ENCODE measurements at regions not wholly inside any gene's neighbourhood (a gene's known extent, or its start where the extent isn't known, plus 50 kb on each side); places are given as distances from the start of the nearest gene placed in this dataset.

DNA sequence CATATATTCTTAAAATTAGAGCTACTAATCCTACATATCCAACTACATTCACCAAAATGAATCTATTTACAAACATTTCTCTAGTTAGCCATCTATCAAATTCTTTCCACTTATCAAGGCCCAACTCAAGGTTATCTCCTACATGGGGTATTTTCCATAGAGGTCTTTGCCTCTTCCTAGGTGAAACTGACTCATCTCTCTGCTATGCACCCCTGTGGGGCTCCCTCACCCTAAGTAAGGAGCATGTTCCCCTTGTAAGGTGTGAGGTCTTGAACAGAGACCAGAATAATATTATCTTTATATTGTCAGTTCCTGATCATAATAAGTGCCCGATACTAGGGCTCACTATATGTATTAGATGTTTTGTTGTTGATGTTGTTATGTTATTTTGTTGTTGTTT is 74.6 kb upstream of the TSC22D2 start:
- intact Hi-C loops (cut with DNase I; ENCODE audit: low total_unique reads): no loop called here
- Histone ChIP-seq H3K4me3 (no peak overlapping the region), H3K36me3 (no peaks in the 10 kb centered on the region), H3K4me1 (peaks cover 0 to 8% (median 0%) of the 10 kb centered on the region in 4 donors), H3K9me3 (no peaks in the 10 kb centered on the region), H3K27me3 (no peaks in the 10 kb centered on the region), H3K27ac (no peak overlapping the region)
- no peak for DNase-seq
- TF ChIP-seq, protein P1, sequence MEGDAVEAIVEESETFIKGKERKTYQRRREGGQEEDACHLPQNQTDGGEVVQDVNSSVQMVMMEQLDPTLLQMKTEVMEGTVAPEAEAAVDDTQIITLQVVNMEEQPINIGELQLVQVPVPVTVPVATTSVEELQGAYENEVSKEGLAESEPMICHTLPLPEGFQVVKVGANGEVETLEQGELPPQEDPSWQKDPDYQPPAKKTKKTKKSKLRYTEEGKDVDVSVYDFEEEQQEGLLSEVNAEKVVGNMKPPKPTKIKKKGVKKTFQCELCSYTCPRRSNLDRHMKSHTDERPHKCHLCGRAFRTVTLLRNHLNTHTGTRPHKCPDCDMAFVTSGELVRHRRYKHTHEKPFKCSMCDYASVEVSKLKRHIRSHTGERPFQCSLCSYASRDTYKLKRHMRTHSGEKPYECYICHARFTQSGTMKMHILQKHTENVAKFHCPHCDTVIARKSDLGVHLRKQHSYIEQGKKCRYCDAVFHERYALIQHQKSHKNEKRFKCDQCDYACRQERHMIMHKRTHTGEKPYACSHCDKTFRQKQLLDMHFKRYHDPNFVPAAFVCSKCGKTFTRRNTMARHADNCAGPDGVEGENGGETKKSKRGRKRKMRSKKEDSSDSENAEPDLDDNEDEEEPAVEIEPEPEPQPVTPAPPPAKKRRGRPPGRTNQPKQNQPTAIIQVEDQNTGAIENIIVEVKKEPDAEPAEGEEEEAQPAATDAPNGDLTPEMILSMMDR (IDR thresholded peaks at IDR 0.05): no peak

- no peak overlapping the region for H3K27ac ChIP-seq
- intact Hi-C loops (cut with DNase I; ENCODE audit: low total_unique reads): no loop called here
- H3K4me1 ChIP-seq: peaks cover 0 to 8% (median 0%) of the 10 kb centered on the region in 4 donors
- no peaks in the 10 kb centered on the region for H3K9me3 ChIP-seq
- DNase-seq: no peak
- no peaks in the 10 kb centered on the region for H3K27me3 ChIP-seq
- TF ChIP-seq, protein P1 (IDR thresholded peaks at IDR 0.05): no peak
- H3K36me3 ChIP-seq: no peaks in the 10 kb centered on the region
- H3K4me3 ChIP-seq: no peak overlapping the region
These were observed 76.0 kb upstream of the TSC22D2 start for GRCh38 chr3:150331978-150332568.

- DNase-seq: no peak
- Histone ChIP-seq H3K4me1 (peaks cover 0 to 8% (median 0%) of the 10 kb centered on the region in 4 donors), H3K9me3 (no peaks in the 10 kb centered on the region), H3K4me3 (no peak overlapping the region), H3K27ac (no peak overlapping the region), H3K36me3 (no peaks in the 10 kb centered on the region), H3K27me3 (no peaks in the 10 kb centered on the region)
- TF ChIP-seq, protein P1 (IDR thresholded peaks at IDR 0.05): no peak
- intact Hi-C loops (cut with DNase I; ENCODE audit: low total_unique reads): no loop called here
These were observed 77.2 kb upstream of the TSC22D2 start for GRCh38 chr3:150330872-150331271.

DNA sequence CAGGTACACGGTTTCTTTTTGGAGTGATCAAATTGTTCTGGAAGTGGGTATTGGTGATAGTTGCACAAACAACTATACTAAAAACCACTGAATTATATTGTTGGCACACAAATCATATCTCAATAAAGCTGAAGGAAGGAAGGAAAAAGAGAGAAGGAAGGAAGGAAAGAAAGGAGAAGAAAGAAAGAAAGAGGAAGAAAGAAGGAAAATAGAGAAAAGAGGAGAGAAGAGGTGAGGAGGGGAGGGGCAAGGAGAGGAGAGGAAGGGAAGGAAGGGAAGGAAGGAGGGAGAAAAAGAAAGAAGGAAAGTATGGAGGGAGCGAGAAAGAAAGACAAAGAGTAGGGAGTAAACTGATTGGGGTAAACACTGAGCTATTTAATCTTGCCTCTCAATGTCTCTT is 77.9 kb upstream of the TSC22D2 start:
- Histone ChIP-seq H3K9me3 (no peaks in the 10 kb centered on the region), H3K36me3 (no peaks in the 10 kb centered on the region), H3K27ac (no peak overlapping the region), H3K4me1 (peaks cover 0 to 8% (median 0%) of the 10 kb centered on the region in 4 donors), H3K27me3 (no peaks in the 10 kb centered on the region), H3K4me3 (no peak overlapping the region)
- DNase-seq: no peak
- TF ChIP-seq, protein P1 (IDR thresholded peaks at IDR 0.05): no peak
- intact Hi-C loops (cut with DNase I; ENCODE audit: low total_unique reads): no loop called here

- TF ChIP-seq, protein P1 (IDR thresholded peaks at IDR 0.05): no peak
- no peaks in the 10 kb centered on the region for H3K9me3 ChIP-seq
- H3K27ac ChIP-seq: no peak overlapping the region
- no peak for DNase-seq
- peaks cover 0 to 8% (median 0%) of the 10 kb centered on the region in 4 donors for H3K4me1 ChIP-seq
- intact Hi-C loops (cut with DNase I; ENCODE audit: low total_unique reads): no loop called here
- no peaks in the 10 kb centered on the region for H3K27me3 ChIP-seq
- no peaks in the 10 kb centered on the region for H3K36me3 ChIP-seq
- H3K4me3 ChIP-seq: no peak overlapping the region
These were observed 78.7 kb upstream of the TSC22D2 start for GRCh38 chr3:150329408-150329807.

DNA sequence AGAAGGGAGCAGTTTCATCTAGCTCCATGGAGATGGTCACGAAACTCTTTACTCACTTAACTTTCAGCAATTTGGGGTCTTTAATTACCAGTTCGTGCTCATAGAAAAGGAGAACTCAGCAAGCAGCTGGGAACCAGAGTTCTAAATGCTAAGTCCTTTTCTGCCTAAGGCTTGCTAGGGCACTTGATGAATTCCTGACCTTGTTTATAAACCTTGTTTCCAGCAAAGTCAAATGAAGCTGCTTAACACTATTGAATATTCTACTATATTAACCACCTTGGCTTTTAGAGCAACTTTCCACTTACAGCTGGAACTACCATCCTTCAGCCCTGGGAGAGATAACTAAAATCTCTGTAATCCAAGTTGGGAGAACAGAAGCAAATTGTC is 79.5 kb upstream of the TSC22D2 start:
- intact Hi-C loops (cut with DNase I; ENCODE audit: low total_unique reads): no loop called here

More for the DNA sequence above, 79.5 kb upstream of the TSC22D2 start:
- DNase-seq: no peak
- no peaks in the 10 kb centered on the region for H3K27me3 ChIP-seq
- H3K9me3 ChIP-seq: no peaks in the 10 kb centered on the region
- H3K27ac ChIP-seq: no peak overlapping the region
- no peak overlapping the region for H3K4me3 ChIP-seq
- TF ChIP-seq, protein P1 (IDR thresholded peaks at IDR 0.05): no peak
- H3K36me3 ChIP-seq: no peaks in the 10 kb centered on the region
- H3K4me1 ChIP-seq: peaks cover 0 to 8% (median 0%) of the 10 kb centered on the region in 4 donors
